C4-2B (cell line): ENCODE measurements at regions not wholly inside any gene's neighbourhood (a gene's known extent, or its start where the extent isn't known, plus 50 kb on each side); places are given as distances from the start of the nearest gene placed in this dataset.
"Not testable (repeated sequence)": the region's sequence is repeated elsewhere in the genome, so short reads cannot be mapped to it uniquely, and the experiment has no call there.

ENCODE experiments used
- H3K27ac ChIP-seq: fragments of 450-650 bp; 2 replicates; pipeline ENCODE4 v1.5.1; 2017
- CTCF ChIP-seq: fragments of 450-650 bp; conservative IDR thresholded peaks from 2 replicates; pipeline ENCODE4 v1.5.1; 2017; ENCODE audit warnings: mild to moderate bottlenecking
- ZFX ChIP-seq: fragments of 450-650 bp; IDR thresholded peaks from 2 replicates; pipeline ENCODE4 v1.6.1; 2017

GRCh38 chr4:149183638-149184037, 632.0 kb downstream of the IQCM start:
- H3K27ac ChIP-seq, result no peak overlapping the region
- TF ChIP-seq ZFX, result no peak
- TF ChIP-seq CTCF, result no peak

- H3K27ac ChIP-seq, result not testable (repeated sequence)
These were observed 634.2 kb downstream of the IQCM start for GRCh38 chr4:149181459-149181858.

GRCh38 chr4:149176039-149176438, 639.6 kb downstream of the IQCM start:
- H3K27ac ChIP-seq, result no peak overlapping the region
- TF ChIP-seq CTCF (no peak), ZFX (no peak)

- no peak for TF ChIP-seq ZFX
- TF ChIP-seq CTCF, result no peak
- H3K27ac ChIP-seq, result no peak overlapping the region
These were observed 640.1 kb downstream of the IQCM start for GRCh38 chr4:149175549-149175948.

- TF ChIP-seq ZFX (no peak), CTCF (no peak)
- H3K27ac ChIP-seq, result no peak overlapping the region
These were observed 642.2 kb downstream of the IQCM start for GRCh38 chr4:149173241-149174013.

GRCh38 chr4:149168645-149169044, 647.0 kb downstream of the IQCM start:
- H3K27ac ChIP-seq, result no peak overlapping the region
- no peak for TF ChIP-seq ZFX
- no peak for TF ChIP-seq CTCF

GRCh38 chr4:149166876-149167275, 648.8 kb downstream of the IQCM start:
- no peak overlapping the region for H3K27ac ChIP-seq
- no peak for TF ChIP-seq CTCF
- no peak for TF ChIP-seq ZFX

GRCh38 chr4:149166365-149166764, 649.3 kb downstream of the IQCM start:
- no peak overlapping the region for H3K27ac ChIP-seq
- TF ChIP-seq CTCF, result no peak
- no peak for TF ChIP-seq ZFX
